Astrocyte (in vitro differentiated cells and primary cell): ENCODE measurements at regions not wholly inside any gene's neighbourhood (a gene's known extent, or its start where the extent isn't known, plus 50 kb on each side); places are given as distances from the start of the nearest gene placed in this dataset.

Experiments used
- DNase-seq: peaks from one replicate; pipeline ENCODE4 v3.0.0-alpha.2; 2010; ENCODE audit warnings: low read depth
- FAIRE-seq: peaks from 2 replicates; lab custom pipeline; 2011; peaks lifted over from hg19 to GRCh38; lab: Jason Lieb, UNC
- H2AFZ ChIP-seq: 2 replicates; pipeline ENCODE4 v1.6.0; 2012; ENCODE audit warnings: low read depth, low read length, inconsistent platforms
- H3K27ac ChIP-seq: 2 replicates; pipeline ENCODE4 v1.5.1; 2011; ENCODE audit warnings: low read depth, low read length, inconsistent platforms
- H3K27me3 ChIP-seq: 2 replicates; pipeline ENCODE4 v1.6.0; 2011; ENCODE audit warnings: low read length, inconsistent platforms; ENCODE audit not compliant: insufficient read depth
- H3K36me3 ChIP-seq: 2 replicates; pipeline ENCODE4 v1.5.1; 2011; ENCODE audit warnings: low read length, inconsistent platforms; ENCODE audit not compliant: insufficient read depth
- H3K4me1 ChIP-seq: 2 replicates; pipeline ENCODE4 v1.5.1; 2011; ENCODE audit warnings: low read length, inconsistent platforms; ENCODE audit not compliant: insufficient read depth
- H3K4me2 ChIP-seq: 2 replicates; pipeline ENCODE4 v1.6.0; 2012; ENCODE audit warnings: low read length, inconsistent platforms
- H3K4me3 ChIP-seq: 2 replicates; pipeline ENCODE4 v1.5.1; 2011; ENCODE audit warnings: low read depth, mild to moderate bottlenecking, low read length, inconsistent platforms; ENCODE audit not compliant: insufficient read depth
- H3K79me2 ChIP-seq: 2 replicates; pipeline ENCODE4 v1.6.0; 2012; ENCODE audit warnings: mild to moderate bottlenecking, low read length, inconsistent platforms; ENCODE audit not compliant: insufficient read depth
- H3K9ac ChIP-seq: 2 replicates; pipeline ENCODE4 v1.6.0; 2012; ENCODE audit warnings: mild to moderate bottlenecking, low read length, inconsistent platforms
- H3K9me3 ChIP-seq: 2 replicates; pipeline ENCODE4 v1.5.1; 2012; ENCODE audit warnings: low read depth, mild to moderate bottlenecking, low read length, inconsistent platforms; ENCODE audit not compliant: insufficient read depth
- H4K20me1 ChIP-seq: 2 replicates; pipeline ENCODE4 v1.6.0; 2012; ENCODE audit warnings: low read length, inconsistent platforms; ENCODE audit not compliant: insufficient read depth
- H3K27ac Mint-ChIP-seq: one replicate; pipeline ENCODE4 v1.8.0; 2021; ENCODE audit warnings: mild to moderate bottlenecking, mixed read lengths; ENCODE audit not compliant: unreplicated experiment
- H3K27me3 Mint-ChIP-seq: one replicate; pipeline ENCODE4 v1.8.0; 2021; ENCODE audit warnings: low read depth, mixed read lengths; ENCODE audit not compliant: unreplicated experiment
- H3K36me3 Mint-ChIP-seq: one replicate; pipeline ENCODE4 v1.8.0; 2021; ENCODE audit warnings: low read depth, mixed read lengths; ENCODE audit not compliant: unreplicated experiment
- H3K4me1 Mint-ChIP-seq: one replicate; pipeline ENCODE4 v1.8.0; 2021; ENCODE audit warnings: low read depth, mixed read lengths; ENCODE audit not compliant: unreplicated experiment
- H3K4me3 Mint-ChIP-seq: one replicate; pipeline ENCODE4 v1.8.0; 2021; ENCODE audit warnings: mild to moderate bottlenecking, moderate library complexity, mixed read lengths; ENCODE audit not compliant: unreplicated experiment
- H3K9me3 Mint-ChIP-seq: one replicate; pipeline ENCODE4 v1.8.0; 2021; ENCODE audit warnings: mild to moderate bottlenecking, mixed read lengths; ENCODE audit not compliant: unreplicated experiment
- EZH2 ChIP-seq: IDR thresholded peaks from 2 replicates; pipeline ENCODE4 v1.6.1; 2012; ENCODE audit warnings: mild to moderate bottlenecking, low read length, inconsistent platforms; ENCODE audit not compliant: insufficient read depth
- TF ChIP-seq, protein P1 (sequence below): IDR thresholded peaks from 2 replicates; pipeline ENCODE4 v1.5.1; 2011; ENCODE audit warnings: low read depth, mild to moderate bottlenecking, inconsistent platforms, low read length, moderate library complexity; ENCODE audit not compliant: insufficient read depth

DNA sequence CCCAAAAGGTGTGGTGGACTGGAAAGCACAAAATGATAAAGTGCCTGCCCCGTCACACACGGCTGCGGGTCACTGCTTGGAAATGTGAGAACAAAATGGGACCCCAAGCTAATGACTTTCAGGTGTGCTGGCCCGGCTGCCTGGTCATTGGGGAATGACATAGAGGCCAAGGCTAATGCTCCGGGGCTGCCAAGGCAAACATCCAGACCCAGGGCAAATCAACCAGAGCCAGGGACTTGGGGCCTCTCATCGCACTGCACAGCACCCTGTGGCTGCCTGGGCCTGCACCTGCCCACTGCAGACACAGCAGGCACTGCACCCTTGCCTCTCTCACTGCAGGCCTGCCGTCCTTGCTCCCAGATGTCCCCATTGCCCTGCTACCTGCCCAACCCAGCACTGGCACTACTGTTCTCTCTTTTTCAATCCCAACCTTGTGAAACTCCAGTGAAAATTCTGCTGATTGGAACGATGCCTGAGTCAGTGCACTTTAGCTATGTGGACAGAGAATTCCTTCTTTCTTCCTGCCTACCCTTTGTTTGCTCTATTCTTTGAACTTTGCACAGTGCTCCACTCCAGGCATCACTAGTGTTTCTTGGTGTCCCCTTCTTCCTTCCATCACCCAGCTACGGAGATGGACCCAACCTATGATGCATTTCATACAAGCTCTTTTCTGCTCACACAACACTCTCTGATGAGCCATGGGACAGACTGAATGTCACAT lies 849.5 kb downstream of the MAFB start:
- H3K27ac Mint-ChIP-seq, result no peak overlapping the region
- peaks cover 2% of the 10 kb centered on the region for H3K9me3 Mint-ChIP-seq
- H3K27me3 Mint-ChIP-seq, result no peaks in the 10 kb centered on the region
- Histone ChIP-seq H3K79me2 (no peaks in the 10 kb centered on the region), H3K9me3 (no peaks in the 10 kb centered on the region), H3K4me2 (no peak overlapping the region), H3K4me1 (no peaks in the 10 kb centered on the region), H3K36me3 (no peaks in the 10 kb centered on the region), H3K27ac (no peak overlapping the region), H3K27me3 (peaks cover 3% of the 10 kb centered on the region), H2AFZ (no peak overlapping the region), H4K20me1 (no peaks in the 10 kb centered on the region), H3K9ac (no peak overlapping the region), H3K4me3 (no peak overlapping the region)
- no peaks in the 10 kb centered on the region for H3K36me3 Mint-ChIP-seq
- FAIRE-seq (no peak), DNase-seq (no peak)
- no peak overlapping the region for H3K4me3 Mint-ChIP-seq
- TF ChIP-seq EZH2, result no peak
- TF ChIP-seq, protein P1, sequence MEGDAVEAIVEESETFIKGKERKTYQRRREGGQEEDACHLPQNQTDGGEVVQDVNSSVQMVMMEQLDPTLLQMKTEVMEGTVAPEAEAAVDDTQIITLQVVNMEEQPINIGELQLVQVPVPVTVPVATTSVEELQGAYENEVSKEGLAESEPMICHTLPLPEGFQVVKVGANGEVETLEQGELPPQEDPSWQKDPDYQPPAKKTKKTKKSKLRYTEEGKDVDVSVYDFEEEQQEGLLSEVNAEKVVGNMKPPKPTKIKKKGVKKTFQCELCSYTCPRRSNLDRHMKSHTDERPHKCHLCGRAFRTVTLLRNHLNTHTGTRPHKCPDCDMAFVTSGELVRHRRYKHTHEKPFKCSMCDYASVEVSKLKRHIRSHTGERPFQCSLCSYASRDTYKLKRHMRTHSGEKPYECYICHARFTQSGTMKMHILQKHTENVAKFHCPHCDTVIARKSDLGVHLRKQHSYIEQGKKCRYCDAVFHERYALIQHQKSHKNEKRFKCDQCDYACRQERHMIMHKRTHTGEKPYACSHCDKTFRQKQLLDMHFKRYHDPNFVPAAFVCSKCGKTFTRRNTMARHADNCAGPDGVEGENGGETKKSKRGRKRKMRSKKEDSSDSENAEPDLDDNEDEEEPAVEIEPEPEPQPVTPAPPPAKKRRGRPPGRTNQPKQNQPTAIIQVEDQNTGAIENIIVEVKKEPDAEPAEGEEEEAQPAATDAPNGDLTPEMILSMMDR, result no peak
- no peaks in the 10 kb centered on the region for H3K4me1 Mint-ChIP-seq

GRCh38 chr20:39837561-39837960 lies 851.5 kb downstream of the MAFB start:
- Mint-ChIP-seq H3K4me1 (no peaks in the 10 kb centered on the region), H3K4me3 (no peak overlapping the region), H3K9me3 (peaks cover 2% of the 10 kb centered on the region), H3K36me3 (no peaks in the 10 kb centered on the region), H3K27me3 (no peaks in the 10 kb centered on the region), H3K27ac (no peak overlapping the region)
- Histone ChIP-seq H3K4me2 (no peak overlapping the region), H3K9ac (no peak overlapping the region), H3K36me3 (no peaks in the 10 kb centered on the region), H4K20me1 (no peaks in the 10 kb centered on the region), H2AFZ (no peak overlapping the region), H3K4me1 (no peaks in the 10 kb centered on the region), H3K9me3 (no peaks in the 10 kb centered on the region), H3K27me3 (no peaks in the 10 kb centered on the region), H3K4me3 (no peak overlapping the region), H3K27ac (no peak overlapping the region), H3K79me2 (no peaks in the 10 kb centered on the region)
- no peak for DNase-seq
- no peak for FAIRE-seq
- TF ChIP-seq, protein P1, result no peak
- no peak for TF ChIP-seq EZH2

DNA sequence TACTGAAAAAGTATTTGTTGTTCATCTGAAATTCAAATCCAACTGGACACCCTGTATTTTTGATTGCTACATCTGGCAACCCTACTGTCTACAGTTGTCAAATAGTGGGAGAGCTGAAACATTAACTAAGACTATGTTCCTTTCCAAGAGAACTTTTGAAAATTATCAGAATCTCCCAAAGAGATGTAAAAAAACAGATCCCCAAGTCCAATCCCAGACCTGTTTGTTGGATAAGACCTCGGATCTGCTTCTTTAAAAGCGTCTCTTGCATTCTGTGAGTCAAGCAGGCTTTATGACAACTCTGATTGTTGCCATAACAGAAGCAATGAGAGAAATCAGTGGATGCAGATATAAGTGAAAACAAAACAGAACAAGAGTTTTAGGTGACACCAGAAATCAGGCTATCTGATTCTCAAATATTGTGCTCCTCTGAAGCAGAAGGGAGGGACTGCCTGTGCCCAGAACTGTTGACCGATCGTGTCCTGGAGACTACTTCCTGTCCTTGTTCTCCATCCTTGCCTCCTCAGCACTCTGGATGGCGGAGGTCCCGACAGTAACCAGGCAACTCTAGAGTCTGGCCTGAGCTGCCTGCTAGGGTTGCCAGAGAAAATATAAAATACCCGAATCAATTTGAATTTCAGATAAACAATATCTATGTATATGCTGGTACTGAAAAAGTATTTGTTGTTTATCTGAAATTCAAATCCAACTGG lies 853.8 kb downstream of the MAFB start:
- H3K9me3 ChIP-seq, result no peaks in the 10 kb centered on the region
- no peak overlapping the region for H3K4me3 ChIP-seq
- H3K36me3 ChIP-seq, result no peaks in the 10 kb centered on the region
- H3K4me2 ChIP-seq, result no peak overlapping the region
- Mint-ChIP-seq H3K27me3 (no peaks in the 10 kb centered on the region), H3K4me3 (no peak overlapping the region), H3K4me1 (peaks cover 6% of the 10 kb centered on the region), H3K9me3 (peaks cover 2% of the 10 kb centered on the region), H3K36me3 (no peaks in the 10 kb centered on the region), H3K27ac (no peak overlapping the region)
- no peak overlapping the region for H3K27ac ChIP-seq
- H3K79me2 ChIP-seq, result no peaks in the 10 kb centered on the region
- H4K20me1 ChIP-seq, result no peaks in the 10 kb centered on the region
- no peaks in the 10 kb centered on the region for H3K4me1 ChIP-seq
- FAIRE-seq, result no peak
- H3K27me3 ChIP-seq, result peaks cover 2% of the 10 kb centered on the region
- DNase-seq, result no peak
- H3K9ac ChIP-seq, result no peak overlapping the region
- H2AFZ ChIP-seq, result no peak overlapping the region
- TF ChIP-seq EZH2, result no peak
- TF ChIP-seq, protein P1, result no peak
